GM19240 (cell line): ENCODE measurements at regions not wholly inside any gene's neighbourhood (a gene's known extent, or its start where the extent isn't known, plus 50 kb on each side); places are given as distances from the start of the nearest gene placed in this dataset.

Experiments
- DNase-seq: peaks from one replicate; pipeline ENCODE4 v3.0.0; 2011; ENCODE audit warnings: low spot score; ENCODE audit not compliant: insufficient read length

DNA sequence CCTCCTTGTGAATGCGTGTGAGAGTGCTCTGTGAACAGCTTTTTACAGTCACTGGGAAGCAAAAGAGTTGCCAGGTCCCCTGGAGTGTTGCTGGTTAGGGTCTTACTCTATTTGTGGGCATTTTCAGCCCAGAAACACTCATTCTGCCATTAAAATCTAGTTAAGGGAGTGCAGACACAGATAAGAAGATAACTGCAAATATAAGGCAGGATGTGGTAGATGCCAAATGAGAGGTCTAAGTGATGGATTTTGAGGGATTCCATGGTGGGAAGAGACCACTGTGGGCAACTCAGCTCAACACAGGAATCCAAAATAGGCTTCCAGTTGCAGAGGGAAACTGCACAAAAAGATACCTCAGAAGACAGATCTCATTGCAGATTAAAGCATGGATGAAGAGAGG, 54.5 kb upstream of the KL start:
- DNase-seq, result no peak

DNA sequence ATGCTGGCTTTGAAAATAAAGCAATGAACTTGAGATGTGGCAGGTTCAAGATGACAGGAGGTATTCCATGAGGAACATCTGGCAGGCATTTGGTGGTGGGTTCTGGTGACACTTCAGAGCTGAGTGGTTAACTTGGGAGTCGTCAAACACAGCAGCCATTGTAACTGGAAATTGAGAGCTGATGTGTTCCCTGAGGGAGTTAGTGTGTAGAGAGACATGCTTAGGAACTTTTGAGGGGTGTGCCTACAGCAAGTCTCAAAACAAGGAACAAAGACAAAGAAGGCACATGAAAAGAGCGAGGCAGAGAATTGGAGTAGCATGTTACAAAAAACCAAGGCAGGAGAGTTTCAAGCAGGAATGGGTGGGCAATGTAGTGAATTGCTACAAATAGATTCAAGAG, 53.9 kb upstream of the KL start:
- DNase-seq, result no peak

DNA sequence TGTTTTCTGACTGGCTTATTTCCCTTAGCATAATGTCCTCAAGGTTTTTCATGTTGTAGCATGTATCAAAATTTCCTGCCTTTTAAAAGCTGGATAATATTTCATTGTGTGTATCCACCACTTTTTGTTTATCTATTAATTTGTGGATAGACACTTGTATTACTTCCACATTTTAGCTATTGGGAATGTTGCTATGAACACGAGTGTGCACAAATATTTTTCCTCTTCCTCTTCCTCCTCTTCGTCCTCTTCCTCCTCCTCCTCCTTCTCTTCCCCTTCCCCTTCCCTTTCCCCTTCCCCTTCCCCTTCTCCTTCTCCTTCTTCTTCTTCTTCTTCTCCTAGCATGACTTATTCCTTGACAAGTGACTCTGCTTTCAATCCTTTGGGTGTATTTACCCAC, 51.2 kb upstream of the KL start:
- DNase-seq, result no peak
